ENCODE measurements at regions not wholly inside any gene's neighbourhood (a gene's known extent, or its start where the extent isn't known, plus 50 kb on each side); places are given as distances from the start of the nearest gene placed in this dataset.

- TF ChIP-seq CTCF (conservative IDR thresholded peaks at IDR 0.05) (no peak), EZH2 (IDR thresholded peaks at IDR 0.05; ENCODE audit: low read depth) (no peak)
Observed at GRCh38 chr2:58876126-58876525, 635.0 kb upstream of the FANCL start.

Data from PC-9 (cell line).